ENCODE measurements at regions not wholly inside any gene's neighbourhood (a gene's known extent, or its start where the extent isn't known, plus 50 kb on each side); places are given as distances from the start of the nearest gene placed in this dataset.
A peak's percentile ranks its signal among the peaks of the same experiment; 100 is the strongest.

DNA sequence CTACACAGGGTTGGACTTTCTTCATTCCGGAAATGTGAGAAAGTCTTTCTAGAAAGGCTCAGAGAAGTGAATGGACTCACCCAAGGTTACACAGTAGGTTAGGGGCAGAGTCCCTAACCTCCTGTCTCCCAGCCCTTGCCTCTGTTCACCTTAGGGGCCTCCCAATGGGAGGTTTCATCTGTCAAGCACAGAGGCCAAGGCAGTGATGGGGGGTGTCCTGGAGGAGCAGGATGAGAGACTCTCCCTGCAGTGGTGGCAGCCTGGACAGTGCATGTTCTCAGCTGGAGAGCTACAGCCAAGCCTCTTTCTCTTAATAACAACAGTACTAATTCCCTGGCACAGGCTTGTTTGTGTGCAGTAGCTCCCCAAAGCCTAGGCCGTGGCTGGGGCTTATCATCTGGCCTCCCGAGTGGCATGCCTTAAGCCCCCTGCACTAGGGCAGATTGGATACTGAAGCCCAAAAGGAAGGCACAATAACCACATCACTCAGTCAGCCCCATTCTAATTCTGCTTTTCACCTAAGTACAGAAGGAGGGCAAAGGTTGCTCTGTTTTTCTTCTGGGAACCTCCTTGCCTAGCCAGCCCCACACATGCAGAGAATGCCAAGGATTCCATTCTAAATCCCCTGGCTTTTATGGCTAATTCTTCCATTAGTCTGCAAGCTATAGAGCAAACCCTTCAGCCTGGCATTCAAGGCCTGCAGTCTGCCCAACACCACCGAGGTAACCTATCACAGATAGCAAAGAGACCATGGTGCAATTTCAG lies 50.2 kb upstream of the XPA start:
- peaks cover 35% of the 10 kb centered on the region for H3K27me3 Mint-ChIP-seq
- H3K4me1 Mint-ChIP-seq, result no peaks in the 10 kb centered on the region
- peaks cover 0 to 7% (median 0%) of the 10 kb centered on the region in 3 donors for H3K9me3 Mint-ChIP-seq
- H3K36me3 Mint-ChIP-seq, result peaks cover 1% of the 10 kb centered on the region
- H3K4me3 Mint-ChIP-seq, result no peak overlapping the region
- H3K27ac Mint-ChIP-seq, result no peak overlapping the region

DNA sequence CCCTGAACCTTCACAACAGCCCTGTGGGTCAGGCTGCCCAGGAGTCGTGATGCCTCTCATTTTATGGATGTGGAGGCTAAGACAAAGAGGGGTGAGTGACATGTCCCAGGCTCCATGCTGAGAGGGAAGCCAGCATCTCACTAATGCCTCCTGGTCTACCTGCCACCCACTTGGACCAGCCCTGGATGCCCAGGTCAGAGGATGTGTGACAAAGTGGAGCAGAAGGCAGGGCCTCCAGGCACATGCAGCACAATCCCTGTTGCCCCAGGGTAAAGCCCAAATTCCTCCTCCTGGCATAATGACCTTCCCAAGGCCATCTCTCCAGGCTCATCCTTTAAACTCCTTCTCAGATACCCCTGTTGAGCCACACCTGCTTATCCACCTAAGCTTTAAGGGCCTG lies 51.4 kb upstream of the XPA start:
- Mint-ChIP-seq H3K36me3 (peaks cover 1% of the 10 kb centered on the region), H3K4me3 (no peak overlapping the region), H3K27ac (peak overlapping the region in 1 of 3 donors; percentile 27), H3K9me3 (peaks cover 0 to 7% (median 0%) of the 10 kb centered on the region in 3 donors), H3K4me1 (no peaks in the 10 kb centered on the region), H3K27me3 (peaks cover 33% of the 10 kb centered on the region)

DNA sequence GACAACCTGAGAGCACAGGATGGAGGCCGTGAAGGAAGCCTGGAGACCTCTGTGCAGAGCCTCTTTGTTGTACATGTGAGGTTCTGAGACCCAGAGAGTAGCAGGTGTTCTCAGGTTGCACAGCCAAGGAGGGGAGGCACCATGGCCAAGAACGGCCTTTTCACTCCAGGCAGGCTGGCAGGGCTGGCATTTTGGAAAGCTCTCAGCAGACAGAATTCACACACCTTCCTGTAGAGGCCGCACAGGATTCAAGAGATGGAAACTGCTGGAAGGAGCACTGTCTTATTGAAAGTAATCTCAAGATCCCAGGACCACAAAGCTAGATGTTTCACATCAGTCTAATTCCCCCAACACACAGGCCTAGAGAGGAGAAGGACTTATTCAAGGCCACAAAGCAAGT lies 52.8 kb upstream of the XPA start:
- Mint-ChIP-seq H3K27me3 (peaks cover 23% of the 10 kb centered on the region), H3K9me3 (peaks cover 0 to 4% (median 0%) of the 10 kb centered on the region in 3 donors), H3K4me3 (no peak overlapping the region), H3K4me1 (no peaks in the 10 kb centered on the region), H3K27ac (no peak overlapping the region), H3K36me3 (peaks cover 1% of the 10 kb centered on the region)

DNA sequence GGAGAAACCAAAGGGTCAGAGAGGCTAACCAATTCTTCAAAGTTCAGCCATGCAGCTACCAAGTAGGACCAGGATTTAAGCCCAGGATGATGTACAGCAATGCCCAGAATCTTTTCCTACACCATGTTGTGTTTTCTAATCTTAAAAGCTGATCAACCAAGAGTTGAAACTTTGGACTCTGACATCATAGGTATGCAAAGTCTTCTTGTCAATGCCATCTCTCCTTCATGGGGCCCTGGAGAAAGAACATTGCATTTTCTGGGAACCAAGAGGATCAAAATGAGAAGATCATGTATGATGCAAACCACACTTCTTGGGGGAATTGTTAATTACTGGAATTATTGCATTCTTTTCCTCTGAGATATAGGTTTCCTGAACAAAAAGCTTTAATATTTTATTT lies 54.4 kb upstream of the XPA start:
- peaks cover 0 to 5% (median 0%) of the 10 kb centered on the region in 3 donors for H3K9me3 Mint-ChIP-seq
- H3K27me3 Mint-ChIP-seq, result peaks cover 17% of the 10 kb centered on the region
- H3K4me3 Mint-ChIP-seq, result no peak overlapping the region
- no peaks in the 10 kb centered on the region for H3K4me1 Mint-ChIP-seq
- no peak overlapping the region for H3K27ac Mint-ChIP-seq
- peaks cover 1% of the 10 kb centered on the region for H3K36me3 Mint-ChIP-seq

DNA sequence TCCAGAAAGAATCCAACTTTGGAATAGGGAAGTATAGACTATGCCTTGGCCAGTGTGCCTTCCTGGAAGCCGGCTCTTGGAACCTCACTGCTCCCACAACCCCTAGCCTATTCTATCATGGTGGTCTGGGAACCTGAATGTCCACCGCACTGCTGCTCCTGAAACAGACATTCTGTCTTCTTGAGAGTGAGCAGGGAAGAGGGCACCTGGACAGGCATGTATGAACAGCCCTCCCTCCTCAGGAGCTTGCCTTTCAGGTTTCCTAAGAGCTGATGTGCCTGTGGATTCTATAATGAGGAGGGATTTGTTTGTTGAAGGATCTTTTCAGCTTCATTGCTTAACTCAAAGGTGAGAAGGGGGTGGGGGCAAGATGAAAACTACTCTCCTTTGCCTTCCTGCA lies 55.1 kb upstream of the XPA start:
- Mint-ChIP-seq H3K36me3 (no peaks in the 10 kb centered on the region), H3K27me3 (peaks cover 13% of the 10 kb centered on the region), H3K4me3 (no peak overlapping the region), H3K27ac (no peak overlapping the region), H3K4me1 (no peaks in the 10 kb centered on the region), H3K9me3 (peaks cover 0 to 6% (median 0%) of the 10 kb centered on the region in 3 donors)

DNA sequence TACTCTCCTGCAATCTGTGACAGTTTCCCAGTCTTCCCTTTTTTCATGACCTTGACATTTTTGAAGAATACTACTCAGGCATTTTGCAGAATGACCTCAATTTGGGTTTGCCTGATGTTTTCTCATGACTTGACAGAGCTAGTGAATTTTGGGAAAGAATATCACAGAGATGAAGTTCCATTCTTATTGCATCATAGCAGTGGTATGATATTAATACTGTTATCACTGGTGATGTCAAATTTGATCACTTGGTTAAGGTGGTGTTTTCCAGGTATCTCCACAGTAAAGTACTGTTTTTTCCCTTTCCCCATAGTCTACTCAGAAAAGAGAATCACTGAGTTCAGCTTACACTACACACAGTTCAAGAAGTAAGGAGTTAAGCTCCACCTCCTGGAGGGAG lies 56.2 kb upstream of the XPA start:
- no peaks in the 10 kb centered on the region for H3K4me1 Mint-ChIP-seq
- H3K4me3 Mint-ChIP-seq, result no peak overlapping the region
- H3K27ac Mint-ChIP-seq, result no peak overlapping the region
- no peaks in the 10 kb centered on the region for H3K36me3 Mint-ChIP-seq
- peaks cover 0 to 6% (median 0%) of the 10 kb centered on the region in 3 donors for H3K9me3 Mint-ChIP-seq
- peaks cover 8% of the 10 kb centered on the region for H3K27me3 Mint-ChIP-seq

DNA sequence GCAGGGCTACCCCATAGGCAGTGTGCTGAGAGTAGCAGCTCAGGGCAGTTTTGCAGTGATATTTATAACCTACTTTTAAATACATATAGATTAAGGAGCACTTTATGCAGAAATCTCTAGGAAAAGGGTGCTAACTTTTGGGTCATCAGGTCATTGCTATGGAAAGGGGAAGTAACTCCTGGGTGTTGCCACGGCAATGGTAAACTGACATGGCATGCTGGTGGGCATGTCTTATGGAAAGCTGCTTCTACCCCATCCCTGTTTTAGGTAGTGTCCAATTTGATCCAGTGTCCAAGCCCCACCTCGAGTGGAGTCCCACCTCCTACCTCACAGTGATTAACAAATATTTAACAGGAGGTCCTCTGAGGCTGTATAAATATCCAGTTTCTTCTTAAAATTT lies 56.8 kb upstream of the XPA start:
- Mint-ChIP-seq H3K4me1 (no peaks in the 10 kb centered on the region), H3K4me3 (no peak overlapping the region), H3K27me3 (peaks cover 6% of the 10 kb centered on the region), H3K36me3 (no peaks in the 10 kb centered on the region), H3K9me3 (peaks cover 0 to 6% (median 0%) of the 10 kb centered on the region in 3 donors), H3K27ac (no peak overlapping the region)

DNA sequence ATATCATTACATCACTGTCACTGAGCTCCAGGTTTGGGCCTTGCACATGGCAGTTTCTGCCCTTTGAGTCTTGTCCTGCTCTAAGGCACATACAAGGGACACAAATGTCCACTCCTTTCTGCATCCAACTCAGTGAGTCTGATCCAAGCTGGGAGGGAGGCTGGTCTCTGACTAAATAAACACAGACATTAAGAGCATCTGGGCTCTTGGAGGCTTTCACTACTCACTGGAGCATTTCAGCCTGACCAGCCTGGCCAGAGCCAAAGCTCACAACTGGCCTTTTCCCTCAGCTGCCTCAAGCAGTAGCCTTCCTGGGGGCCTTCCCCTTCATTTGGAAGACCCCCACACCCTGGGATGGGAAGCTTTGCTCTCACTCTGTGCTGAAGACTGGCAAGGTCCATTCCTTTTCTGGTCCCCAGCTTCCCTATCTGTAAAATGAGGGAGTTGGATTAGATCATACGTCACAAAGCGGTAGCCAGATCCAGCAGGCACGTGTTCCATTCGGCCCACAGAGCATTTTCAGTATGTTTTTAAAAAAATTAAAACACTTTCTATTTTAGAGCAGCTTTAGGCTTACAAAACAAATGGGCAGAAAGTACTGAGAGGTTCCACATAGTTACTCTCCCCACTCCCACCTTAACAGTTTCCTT lies 58.6 kb upstream of the XPA start:
- Mint-ChIP-seq H3K4me3 (no peak overlapping the region), H3K27me3 (peaks cover 8% of the 10 kb centered on the region), H3K27ac (no peak overlapping the region), H3K9me3 (peaks cover 0 to 6% (median 0%) of the 10 kb centered on the region in 3 donors), H3K4me1 (no peaks in the 10 kb centered on the region), H3K36me3 (no peaks in the 10 kb centered on the region)

DNA sequence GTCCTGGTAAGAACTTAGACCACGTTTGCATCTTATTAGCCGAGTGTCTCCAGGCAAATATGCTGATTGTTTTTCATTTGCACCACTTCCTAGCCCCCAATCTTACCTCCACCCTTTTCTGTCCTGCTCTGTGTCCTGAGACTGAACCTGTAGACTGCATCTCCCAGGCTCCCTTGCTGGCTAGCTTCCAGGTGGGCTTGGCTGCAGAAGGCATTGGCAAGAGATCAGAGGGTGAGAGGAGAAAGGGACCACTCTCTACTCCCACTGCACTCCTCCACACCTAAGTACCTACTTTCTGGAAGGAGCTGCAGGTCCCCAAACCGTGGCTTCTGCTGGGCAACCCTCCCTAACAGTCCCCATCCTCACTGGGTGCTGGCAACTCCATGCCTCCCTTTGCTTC lies 59.9 kb upstream of the XPA start:
- Mint-ChIP-seq H3K9me3 (peaks cover 0 to 6% (median 0%) of the 10 kb centered on the region in 3 donors), H3K4me3 (no peak overlapping the region), H3K27me3 (peaks cover 17% of the 10 kb centered on the region), H3K4me1 (no peaks in the 10 kb centered on the region), H3K27ac (no peak overlapping the region), H3K36me3 (no peaks in the 10 kb centered on the region)

DNA sequence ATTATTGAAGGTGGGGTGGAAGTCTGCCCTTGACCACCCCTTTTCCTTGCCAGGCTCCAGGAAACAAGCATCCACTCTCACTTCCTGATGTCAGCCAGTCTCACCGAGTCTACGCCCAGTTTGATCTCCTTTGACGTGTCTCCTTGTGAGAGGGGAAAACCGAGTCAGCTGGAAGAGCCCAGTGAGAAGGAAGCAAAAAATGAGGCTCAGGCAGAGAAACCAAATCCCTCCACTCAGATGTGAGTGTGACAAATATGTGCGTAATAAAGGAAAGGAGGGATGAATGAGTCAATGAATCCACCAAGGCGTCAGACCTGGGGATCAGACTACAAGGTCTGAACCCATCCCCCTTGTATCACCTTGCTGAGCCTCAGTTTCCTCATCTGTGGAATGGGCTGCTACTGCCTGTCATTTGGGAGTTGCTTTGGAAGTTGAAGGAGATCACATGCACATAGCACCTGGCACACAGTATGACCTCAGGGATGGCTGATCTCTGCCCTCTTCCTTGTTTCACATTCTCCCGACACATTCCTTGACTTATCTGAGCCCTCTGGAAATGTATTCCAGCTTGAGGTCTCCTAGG lies 61.3 kb upstream of the XPA start:
- Mint-ChIP-seq H3K9me3 (peaks cover 0 to 6% (median 0%) of the 10 kb centered on the region in 3 donors), H3K4me3 (no peak overlapping the region), H3K27ac (no peak overlapping the region), H3K36me3 (no peaks in the 10 kb centered on the region), H3K27me3 (peaks cover 18% of the 10 kb centered on the region), H3K4me1 (no peaks in the 10 kb centered on the region)

DNA sequence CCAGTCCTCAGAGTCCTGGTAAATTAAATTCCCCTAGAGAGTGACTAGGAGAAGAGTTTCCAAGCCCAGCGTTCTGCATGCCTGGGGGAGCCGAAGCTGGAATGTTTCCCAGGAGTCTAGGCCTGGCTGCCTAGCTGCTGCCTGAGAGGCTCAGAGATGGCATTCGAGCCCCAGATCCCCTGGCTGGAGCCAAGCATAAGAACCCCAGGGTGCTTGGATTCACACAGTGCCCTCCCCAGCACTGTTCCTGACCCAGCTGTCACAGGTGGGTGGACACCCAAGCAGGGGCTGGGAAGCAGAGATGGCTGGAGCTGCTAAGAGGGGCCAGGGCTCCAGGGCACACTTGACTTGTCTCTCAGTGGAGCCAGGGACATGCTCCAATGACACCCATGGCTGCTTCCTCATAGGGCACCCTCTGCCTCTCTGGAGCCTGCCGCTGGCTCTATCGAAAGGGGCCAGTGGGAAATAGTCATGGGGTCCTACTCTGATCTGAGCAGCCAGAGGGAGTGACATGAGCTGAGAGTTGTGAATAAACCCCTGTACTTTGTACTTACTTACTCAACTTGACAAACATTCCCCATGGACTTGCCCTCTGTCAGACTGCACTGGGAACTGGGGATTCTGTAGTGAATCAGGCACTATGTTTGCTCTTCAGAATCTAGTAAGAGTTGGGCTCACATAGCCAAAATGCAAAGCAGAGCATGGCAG lies 62.6 kb upstream of the XPA start:
- Mint-ChIP-seq H3K36me3 (no peaks in the 10 kb centered on the region), H3K27ac (no peak overlapping the region), H3K4me1 (no peaks in the 10 kb centered on the region), H3K4me3 (no peak overlapping the region), H3K27me3 (peaks cover 21% of the 10 kb centered on the region), H3K9me3 (peaks cover 0 to 6% (median 0%) of the 10 kb centered on the region in 3 donors)

DNA sequence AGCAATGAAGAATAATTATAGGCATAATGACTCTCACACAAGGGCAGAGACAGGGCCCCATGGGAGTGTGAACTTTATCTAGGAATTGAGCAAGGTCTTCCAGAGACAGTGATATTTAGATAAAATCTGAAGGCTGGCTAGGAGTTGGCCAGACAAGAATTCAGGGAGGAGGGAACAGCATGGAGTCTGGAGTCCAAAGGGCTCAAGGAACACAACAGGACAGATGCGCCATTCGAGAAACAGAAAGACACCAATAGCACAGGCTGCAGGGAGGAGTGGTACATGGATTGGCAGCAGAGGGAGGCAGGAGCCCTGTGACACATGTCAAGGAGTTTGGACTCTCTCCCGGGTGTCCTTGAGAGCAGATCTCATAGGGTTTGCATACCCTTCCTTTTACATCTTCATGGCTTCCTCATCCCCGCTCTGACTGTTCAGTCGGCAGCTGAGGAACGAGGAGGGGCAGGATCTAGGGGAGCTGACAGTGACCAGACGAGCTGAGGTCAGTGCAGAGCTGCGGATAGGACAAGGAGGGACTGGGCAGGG lies 64.0 kb upstream of the XPA start:
- peaks cover 24% of the 10 kb centered on the region for H3K27me3 Mint-ChIP-seq
- H3K36me3 Mint-ChIP-seq, result no peaks in the 10 kb centered on the region
- no peaks in the 10 kb centered on the region for H3K4me1 Mint-ChIP-seq
- no peak overlapping the region for H3K4me3 Mint-ChIP-seq
- no peak overlapping the region for H3K27ac Mint-ChIP-seq
- peaks cover 0 to 5% (median 0%) of the 10 kb centered on the region in 3 donors for H3K9me3 Mint-ChIP-seq

DNA sequence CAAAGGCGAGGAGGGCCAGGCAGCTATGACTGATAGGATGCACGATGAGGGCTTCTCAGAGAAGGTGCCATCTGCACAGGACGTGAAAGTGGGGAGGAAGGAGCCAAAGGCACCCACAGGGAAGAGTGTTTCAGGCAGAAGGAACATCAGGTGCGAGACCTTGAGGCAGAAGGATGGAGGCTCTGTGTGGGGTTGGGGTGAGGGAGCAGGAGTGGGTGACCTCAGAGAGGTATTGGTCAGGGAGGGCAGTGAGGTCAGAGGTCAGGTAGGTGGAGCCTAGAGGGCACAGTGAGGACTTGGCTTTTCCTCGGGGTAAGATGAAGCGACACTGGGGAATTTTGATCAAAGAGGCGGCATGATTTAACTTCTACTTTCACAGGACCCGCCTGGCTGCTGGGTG lies 64.7 kb upstream of the XPA start:
- Mint-ChIP-seq H3K4me3 (no peak overlapping the region), H3K36me3 (no peaks in the 10 kb centered on the region), H3K4me1 (no peaks in the 10 kb centered on the region), H3K27me3 (peaks cover 24% of the 10 kb centered on the region), H3K9me3 (no peaks in the 10 kb centered on the region), H3K27ac (no peak overlapping the region)

DNA sequence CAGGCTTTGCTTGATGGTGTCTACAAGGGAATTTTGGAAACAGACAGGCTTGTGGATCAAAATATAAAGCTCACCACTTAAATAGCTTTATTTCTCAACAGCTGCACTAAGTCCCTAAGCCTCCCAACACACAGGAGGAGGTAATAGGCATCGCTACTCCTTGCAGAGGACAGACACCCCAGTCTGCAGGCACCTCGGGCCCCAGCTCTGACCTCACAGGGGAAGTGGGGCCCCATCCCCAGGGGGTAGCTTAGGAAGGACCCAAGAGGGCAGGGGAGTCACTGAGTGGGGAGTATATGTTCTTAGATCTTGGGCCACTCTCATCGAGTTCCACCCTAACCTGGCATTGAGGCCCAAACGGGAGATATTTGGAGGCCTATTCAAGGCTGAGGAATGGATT lies 66.7 kb upstream of the XPA start:
- no peaks in the 10 kb centered on the region for H3K36me3 Mint-ChIP-seq
- no peaks in the 10 kb centered on the region for H3K4me1 Mint-ChIP-seq
- no peaks in the 10 kb centered on the region for H3K9me3 Mint-ChIP-seq
- no peak overlapping the region for H3K27ac Mint-ChIP-seq
- H3K27me3 Mint-ChIP-seq, result peaks cover 25% of the 10 kb centered on the region
- no peak overlapping the region for H3K4me3 Mint-ChIP-seq

DNA sequence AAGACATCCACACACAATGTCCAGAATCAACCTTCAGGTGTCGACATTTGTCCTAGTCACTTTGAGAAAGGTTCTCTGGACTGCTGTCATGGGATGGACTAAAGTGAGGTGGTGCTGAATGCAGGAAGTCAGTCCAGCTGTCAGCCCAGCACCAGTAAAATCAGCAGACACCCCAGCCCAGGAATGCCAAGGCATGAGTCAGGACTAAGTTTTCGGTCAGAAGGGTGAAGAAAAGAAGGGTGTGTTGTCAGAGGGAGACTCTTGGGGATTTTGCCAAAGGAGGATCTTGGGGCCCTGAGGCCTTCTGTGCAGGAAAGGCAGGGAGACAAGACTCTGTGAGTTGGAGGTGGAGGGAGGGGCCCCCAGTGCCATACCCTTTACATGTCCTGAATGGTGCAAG lies 69.0 kb upstream of the XPA start:
- no peak overlapping the region for H3K27ac Mint-ChIP-seq
- H3K4me3 Mint-ChIP-seq, result no peak overlapping the region
- peaks cover 29% of the 10 kb centered on the region for H3K27me3 Mint-ChIP-seq
- H3K36me3 Mint-ChIP-seq, result no peaks in the 10 kb centered on the region
- H3K9me3 Mint-ChIP-seq, result no peaks in the 10 kb centered on the region
- no peaks in the 10 kb centered on the region for H3K4me1 Mint-ChIP-seq
